ENCODE measurements at regions not wholly inside any gene's neighbourhood (a gene's known extent, or its start where the extent isn't known, plus 50 kb on each side); places are given as distances from the start of the nearest gene placed in this dataset.
A peak's percentile ranks its signal among the peaks of the same experiment; 100 is the strongest.

GRCh38 chr4:62196338-62196737 is 996.2 kb downstream of the ADGRL3 start:
- ATAC-seq (no peak), DNase-seq (no peak)
- Histone ChIP-seq H3K27me3 (ENCODE audit: control insufficient read depth, insufficient read depth) (no peaks in the 10 kb centered on the region), H3K27ac (ENCODE audit: low read length) (no peak overlapping the region), H3K9me3 (ENCODE audit: control insufficient read depth, low read length) (no peaks in the 10 kb centered on the region), H3K4me1 (ENCODE audit: control insufficient read depth, insufficient read depth, low read length) (no peaks in the 10 kb centered on the region), H3K4me3 (ENCODE audit: low read length) (no peak overlapping the region)
- intact Hi-C loops (cut with DNase I) = no loop called here
- WGBS = 75% methylated on average over 5 of the region's 5 CpGs

GRCh38 chr4:62194342-62194741 is 994.2 kb downstream of the ADGRL3 start:
- 83% methylated on average over 2 of the region's 2 CpGs for WGBS
- ATAC-seq = no peak

GRCh38 chr4:62193761-62194160 is 993.6 kb downstream of the ADGRL3 start:
- Histone ChIP-seq H3K27ac (ENCODE audit: low read length) (no peak overlapping the region), H3K9me3 (ENCODE audit: control insufficient read depth, low read length) (no peaks in the 10 kb centered on the region), H3K4me3 (ENCODE audit: low read length) (no peak overlapping the region), H3K27me3 (ENCODE audit: control insufficient read depth, insufficient read depth) (no peaks in the 10 kb centered on the region), H3K4me1 (ENCODE audit: control insufficient read depth, insufficient read depth, low read length) (no peaks in the 10 kb centered on the region)
- DNase-seq = no peak
- intact Hi-C loops (cut with DNase I) = no loop called here
- no peak for ATAC-seq
- WGBS = 62% methylated on average over 3 of the region's 3 CpGs

More at GRCh38 chr4:62194342-62194741, 994.2 kb downstream of the ADGRL3 start:
- intact Hi-C loops (cut with DNase I) = no loop called here
- Histone ChIP-seq H3K4me1 (ENCODE audit: control insufficient read depth, insufficient read depth, low read length) (no peaks in the 10 kb centered on the region), H3K4me3 (ENCODE audit: low read length) (no peak overlapping the region), H3K27ac (ENCODE audit: low read length) (no peak overlapping the region), H3K9me3 (ENCODE audit: control insufficient read depth, low read length) (no peaks in the 10 kb centered on the region), H3K27me3 (ENCODE audit: control insufficient read depth, insufficient read depth) (no peaks in the 10 kb centered on the region)
- DNase-seq = no peak

DNA sequence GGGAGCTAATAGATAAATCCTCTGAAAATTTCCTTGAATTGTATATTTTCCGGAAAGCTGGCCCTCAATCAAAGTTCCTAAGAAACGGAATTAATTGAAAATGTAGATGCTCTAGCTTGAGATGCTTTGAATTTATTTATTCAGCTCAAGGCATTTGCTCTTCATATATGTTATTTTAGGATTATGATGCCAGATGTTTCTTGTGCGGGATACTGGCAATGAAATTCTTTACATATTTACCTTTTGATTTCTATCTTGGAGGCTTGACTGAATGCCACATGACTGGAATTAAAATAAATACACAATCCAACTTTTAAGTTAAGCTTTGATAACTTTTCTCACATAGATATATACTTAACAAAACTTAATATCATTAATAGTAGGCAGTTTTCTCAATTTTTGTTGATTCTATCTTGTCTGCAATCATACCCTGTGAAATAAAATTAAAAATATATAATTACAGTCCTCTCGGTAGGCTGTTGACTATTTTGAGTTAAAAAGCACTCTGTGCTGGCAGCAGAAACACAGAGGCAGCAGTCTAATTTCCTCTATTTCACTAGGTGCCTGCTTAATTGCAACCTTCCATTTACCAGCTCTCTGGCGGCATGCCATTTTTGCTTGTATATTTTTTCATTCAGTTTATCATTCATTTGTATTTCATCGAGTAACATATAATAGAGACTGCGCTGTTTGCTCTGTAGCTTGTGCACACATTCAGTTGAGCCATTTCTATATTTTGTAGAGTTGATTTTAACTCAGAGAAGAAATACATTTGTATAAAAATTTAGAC is 991.5 kb downstream of the ADGRL3 start:
- WGBS = 64% methylated on average over 7 of the region's 7 CpGs
- H3K27me3 ChIP-seq (ENCODE audit: control insufficient read depth, insufficient read depth) = no peaks in the 10 kb centered on the region
- no peak for DNase-seq
- no peaks in the 10 kb centered on the region for H3K9me3 ChIP-seq (ENCODE audit: control insufficient read depth, low read length)
- intact Hi-C loops (cut with DNase I) = no loop called here
- ATAC-seq = no peak
- no peak overlapping the region for H3K27ac ChIP-seq (ENCODE audit: low read length)
- H3K4me3 ChIP-seq (ENCODE audit: low read length) = no peak overlapping the region
- no peaks in the 10 kb centered on the region for H3K4me1 ChIP-seq (ENCODE audit: control insufficient read depth, insufficient read depth, low read length)

DNA sequence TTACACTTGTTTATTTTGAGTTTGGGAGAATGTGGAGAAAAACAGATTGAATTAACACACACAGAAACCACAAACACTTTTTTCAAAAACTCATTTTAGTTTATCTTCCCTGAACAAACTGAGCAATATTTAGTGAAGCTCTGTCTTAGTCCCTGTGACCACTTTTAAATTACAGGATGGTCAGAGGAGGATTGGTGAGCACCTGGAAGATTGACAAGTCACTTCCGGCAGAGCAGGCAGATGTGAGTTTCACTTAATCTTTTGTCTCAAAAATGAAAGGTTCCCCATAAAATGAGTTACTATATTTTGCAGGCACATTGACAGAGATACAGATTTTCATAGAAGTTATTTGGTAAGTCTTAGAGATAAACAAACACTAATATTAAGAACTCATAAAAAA is 970.1 kb downstream of the ADGRL3 start:
- ATAC-seq = no peak
- no peak overlapping the region for H3K27ac ChIP-seq (ENCODE audit: low read length)
- no peak overlapping the region for H3K4me3 ChIP-seq (ENCODE audit: low read length)
- H3K9me3 ChIP-seq (ENCODE audit: control insufficient read depth, low read length) = no peaks in the 10 kb centered on the region
- intact Hi-C loops (cut with DNase I) = no loop called here
- H3K4me1 ChIP-seq (ENCODE audit: control insufficient read depth, insufficient read depth, low read length) = no peaks in the 10 kb centered on the region
- no peaks in the 10 kb centered on the region for H3K27me3 ChIP-seq (ENCODE audit: control insufficient read depth, insufficient read depth)
- WGBS = 79% methylated on average over 1 of the region's 1 CpG
- DNase-seq = no peak

GRCh38 chr4:62168681-62169080 is 968.6 kb downstream of the ADGRL3 start:
- Histone ChIP-seq H3K27ac (ENCODE audit: low read length) (no peak overlapping the region), H3K4me1 (ENCODE audit: control insufficient read depth, insufficient read depth, low read length) (no peaks in the 10 kb centered on the region), H3K4me3 (ENCODE audit: low read length) (no peak overlapping the region), H3K27me3 (ENCODE audit: control insufficient read depth, insufficient read depth) (no peaks in the 10 kb centered on the region), H3K9me3 (ENCODE audit: control insufficient read depth, low read length) (no peaks in the 10 kb centered on the region)
- DNase-seq (no peak), ATAC-seq (no peak)
- 71% methylated on average over 1 of the region's 1 CpG for WGBS
- intact Hi-C loops (cut with DNase I) = no loop called here

DNA sequence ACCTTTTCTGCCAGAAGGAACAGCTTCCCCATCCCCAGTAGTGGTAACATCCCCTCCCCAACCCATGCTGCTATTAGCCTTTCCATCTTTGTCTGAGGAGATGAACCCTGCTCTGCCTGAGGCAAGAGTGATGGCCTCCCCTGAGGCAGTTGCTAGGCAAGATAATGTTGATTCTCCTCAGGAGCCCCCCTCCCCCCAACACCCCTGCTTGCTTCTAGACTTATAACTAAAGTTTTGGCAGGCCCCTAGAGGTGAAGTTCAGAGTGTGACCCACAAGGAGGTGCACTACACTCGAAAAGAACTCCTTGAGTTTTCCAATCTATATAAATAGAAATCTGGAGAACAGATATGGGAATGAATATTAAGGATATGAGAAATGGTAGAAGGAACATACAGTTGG is 962.5 kb downstream of the ADGRL3 start:
- WGBS = 67% methylated on average over 1 of the region's 1 CpG
- H3K27ac ChIP-seq (ENCODE audit: low read length) = no peak overlapping the region
- no peaks in the 10 kb centered on the region for H3K4me1 ChIP-seq (ENCODE audit: control insufficient read depth, insufficient read depth, low read length)
- DNase-seq (no peak), ATAC-seq (no peak)
- H3K9me3 ChIP-seq (ENCODE audit: control insufficient read depth, low read length) = no peaks in the 10 kb centered on the region
- intact Hi-C loops (cut with DNase I) = no loop called here
- H3K27me3 ChIP-seq (ENCODE audit: control insufficient read depth, insufficient read depth) = no peaks in the 10 kb centered on the region
- H3K4me3 ChIP-seq (ENCODE audit: low read length) = no peak overlapping the region

DNA sequence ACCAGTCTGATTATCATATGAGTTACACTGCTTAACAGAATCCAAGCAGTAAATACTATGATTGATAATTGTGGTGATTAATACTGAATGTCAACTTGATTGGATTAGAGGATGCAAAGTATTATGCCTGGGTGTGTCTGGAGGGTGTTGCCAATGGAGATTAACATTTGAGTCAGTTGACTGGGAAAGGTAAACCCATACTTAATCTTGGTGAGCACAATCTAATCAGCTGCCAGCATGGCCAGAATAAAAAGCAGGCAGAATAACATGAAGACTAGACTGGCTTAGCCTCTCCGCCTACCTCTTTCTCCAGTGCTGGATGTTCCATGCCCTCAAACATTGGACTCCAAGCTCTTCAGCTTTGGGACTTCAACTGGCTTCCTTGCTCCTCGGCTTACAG is 961.3 kb downstream of the ADGRL3 start:
- WGBS = 91% methylated on average over 2 of the region's 2 CpGs
- H3K27me3 ChIP-seq (ENCODE audit: control insufficient read depth, insufficient read depth) = no peaks in the 10 kb centered on the region
- no peak overlapping the region for H3K4me3 ChIP-seq (ENCODE audit: low read length)
- intact Hi-C loops (cut with DNase I) = no loop called here
- DNase-seq (no peak), ATAC-seq (no peak)
- no peak overlapping the region for H3K27ac ChIP-seq (ENCODE audit: low read length)
- H3K4me1 ChIP-seq (ENCODE audit: control insufficient read depth, insufficient read depth, low read length) = no peaks in the 10 kb centered on the region
- no peaks in the 10 kb centered on the region for H3K9me3 ChIP-seq (ENCODE audit: control insufficient read depth, low read length)

- intact Hi-C loops (cut with DNase I) = no loop called here
- 74% methylated on average over 4 of the region's 4 CpGs for WGBS
- H3K4me1 ChIP-seq (ENCODE audit: control insufficient read depth, insufficient read depth, low read length) = no peaks in the 10 kb centered on the region
- H3K27me3 ChIP-seq (ENCODE audit: control insufficient read depth, insufficient read depth) = no peaks in the 10 kb centered on the region
- H3K27ac ChIP-seq (ENCODE audit: low read length) = no peak overlapping the region
- ATAC-seq = no peak
- no peak for DNase-seq
- H3K4me3 ChIP-seq (ENCODE audit: low read length) = no peak overlapping the region
- H3K9me3 ChIP-seq (ENCODE audit: control insufficient read depth, low read length) = no peaks in the 10 kb centered on the region
Measured at GRCh38 chr4:62159876-62160275, 959.8 kb downstream of the ADGRL3 start.

DNA sequence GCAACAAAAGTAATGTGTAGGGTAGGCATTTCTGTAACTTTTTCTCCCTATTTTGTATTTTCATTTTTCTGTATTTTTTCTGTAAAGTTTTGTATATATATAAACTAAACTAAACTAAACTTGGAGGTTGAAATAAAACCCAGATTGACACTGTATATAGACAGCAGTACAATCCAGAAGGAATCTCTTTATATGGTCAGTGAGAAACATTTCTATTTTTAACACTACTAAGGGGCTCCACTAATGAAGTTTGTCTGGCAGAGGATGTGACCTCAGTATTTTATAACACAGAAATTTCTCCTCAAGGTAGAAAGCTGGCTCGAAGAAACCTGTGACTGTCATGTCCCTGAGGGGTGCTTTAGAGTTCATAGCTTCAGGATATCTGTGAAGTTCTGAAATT is 959.2 kb downstream of the ADGRL3 start:
- Histone ChIP-seq H3K4me1 (ENCODE audit: control insufficient read depth, insufficient read depth, low read length) (no peaks in the 10 kb centered on the region), H3K9me3 (ENCODE audit: control insufficient read depth, low read length) (no peaks in the 10 kb centered on the region), H3K27ac (ENCODE audit: low read length) (no peak overlapping the region), H3K27me3 (ENCODE audit: control insufficient read depth, insufficient read depth) (no peaks in the 10 kb centered on the region), H3K4me3 (ENCODE audit: low read length) (no peak overlapping the region)
- peak in 1 of 2 donors; percentile 50 for ATAC-seq
- no peak for DNase-seq
- 60% methylated on average over 1 of the region's 1 CpG for WGBS
- intact Hi-C loops (cut with DNase I) = no loop called here

DNA sequence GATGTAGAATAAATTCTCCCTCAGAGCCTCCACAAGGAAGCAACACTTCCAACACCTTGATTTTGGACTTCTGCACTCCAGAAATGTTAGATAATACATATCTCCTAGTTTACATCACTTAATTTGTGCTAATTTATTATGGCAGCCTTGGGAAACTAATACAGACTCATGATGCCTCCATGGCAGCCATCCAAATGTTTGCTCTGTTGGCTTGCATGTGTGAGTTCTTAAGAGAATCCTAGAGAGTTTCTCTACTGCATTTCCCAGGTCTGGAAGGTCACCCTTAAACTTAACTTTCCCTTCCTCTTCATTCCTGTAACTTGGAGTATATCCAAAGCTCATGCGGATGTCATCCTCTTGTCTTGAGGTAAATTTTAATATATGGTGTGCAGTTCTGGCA is 956.1 kb downstream of the ADGRL3 start:
- 67% methylated on average over 1 of the region's 1 CpG for WGBS
- H3K27ac ChIP-seq (ENCODE audit: low read length) = no peak overlapping the region
- ATAC-seq (no peak), DNase-seq (no peak)
- no peak overlapping the region for H3K4me3 ChIP-seq (ENCODE audit: low read length)
- H3K9me3 ChIP-seq (ENCODE audit: control insufficient read depth, low read length) = no peaks in the 10 kb centered on the region
- H3K4me1 ChIP-seq (ENCODE audit: control insufficient read depth, insufficient read depth, low read length) = no peaks in the 10 kb centered on the region
- H3K27me3 ChIP-seq (ENCODE audit: control insufficient read depth, insufficient read depth) = no peaks in the 10 kb centered on the region
- intact Hi-C loops (cut with DNase I) = no loop called here

DNA sequence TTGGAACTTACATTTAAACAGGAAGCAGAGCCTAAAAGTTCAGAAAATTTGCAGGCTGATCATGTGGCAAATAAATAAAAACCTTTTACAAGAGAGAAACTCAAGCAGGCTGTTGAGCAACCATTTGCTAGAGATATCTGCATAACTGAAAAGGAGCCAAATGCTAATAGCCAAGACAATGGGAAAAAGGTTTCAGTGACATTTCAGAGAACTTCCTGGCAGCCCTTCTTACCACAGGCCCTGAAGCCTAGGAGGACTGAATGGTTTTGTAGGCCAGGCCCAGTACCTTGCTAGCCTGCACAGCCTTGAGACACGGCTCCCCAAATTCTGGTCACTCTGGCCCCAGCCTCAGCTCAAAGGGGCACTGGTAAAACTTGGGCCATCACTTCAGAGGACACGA is 945.1 kb downstream of the ADGRL3 start:
- Histone ChIP-seq H3K27me3 (ENCODE audit: control insufficient read depth, insufficient read depth) (no peaks in the 10 kb centered on the region), H3K9me3 (ENCODE audit: control insufficient read depth, low read length) (no peaks in the 10 kb centered on the region), H3K27ac (ENCODE audit: low read length) (no peak overlapping the region), H3K4me3 (ENCODE audit: low read length) (no peak overlapping the region), H3K4me1 (ENCODE audit: control insufficient read depth, insufficient read depth, low read length) (no peaks in the 10 kb centered on the region)
- intact Hi-C loops (cut with DNase I) = no loop called here
- ATAC-seq (no peak), DNase-seq (no peak)
- WGBS = 89% methylated on average over 2 of the region's 2 CpGs

Measured in right cardiac atrium (tissue), 5 donors.